HS-27A (cell line): ENCODE measurements at regions not wholly inside any gene's neighbourhood (a gene's known extent, or its start where the extent isn't known, plus 50 kb on each side); places are given as distances from the start of the nearest gene placed in this dataset.

Source experiments
- DNase-seq: peaks from one replicate; pipeline ENCODE4 v3.0.0-alpha.2; 2012; ENCODE audit warnings: low read depth, missing footprints

- DNase-seq, result no peak
Measured at GRCh38 chr13:73934771-73935170, 199.4 kb downstream of the KLF12 start.

GRCh38 chr13:73934215-73934641 is 200.0 kb downstream of the KLF12 start:
- DNase-seq, result no peak

- no peak for DNase-seq
Measured at GRCh38 chr13:73933795-73934194, 200.4 kb downstream of the KLF12 start.

GRCh38 chr13:73932091-73932490 is 202.1 kb downstream of the KLF12 start:
- no peak for DNase-seq

- DNase-seq, result no peak
Measured at GRCh38 chr13:73929287-73929932, 204.8 kb downstream of the KLF12 start.

GRCh38 chr13:73924607-73925006 is 209.6 kb downstream of the KLF12 start:
- DNase-seq, result no peak

GRCh38 chr13:73922493-73923393 is 211.5 kb downstream of the KLF12 start:
- DNase-seq, result no peak

GRCh38 chr13:73918691-73919090 is 215.5 kb downstream of the KLF12 start:
- DNase-seq, result no peak

GRCh38 chr13:73913751-73914518 is 220.3 kb downstream of the KLF12 start:
- DNase-seq, result no peak

- no peak for DNase-seq
Measured at GRCh38 chr13:73913079-73913740, 221.0 kb downstream of the KLF12 start.

GRCh38 chr13:73911361-73911760 is 222.8 kb downstream of the KLF12 start:
- DNase-seq, result no peak

- no peak for DNase-seq
Measured at GRCh38 chr13:73910733-73911132, 223.5 kb downstream of the KLF12 start.

GRCh38 chr13:73908809-73909208 is 225.4 kb downstream of the KLF12 start:
- no peak for DNase-seq

GRCh38 chr13:73904625-73905024 is 229.6 kb downstream of the KLF12 start:
- DNase-seq, result no peak

- DNase-seq, result no peak
Measured at GRCh38 chr13:73903561-73903960, 230.6 kb downstream of the KLF12 start.

GRCh38 chr13:73902847-73903246 is 231.4 kb downstream of the KLF12 start:
- no peak for DNase-seq

GRCh38 chr13:73902296-73902695 is 231.9 kb downstream of the KLF12 start:
- no peak for DNase-seq

- DNase-seq, result no peak
Measured at GRCh38 chr13:73901324-73902068, 232.7 kb downstream of the KLF12 start.

GRCh38 chr13:73900591-73900990 is 233.6 kb downstream of the KLF12 start:
- DNase-seq, result no peak

GRCh38 chr13:73898899-73899298 is 235.3 kb downstream of the KLF12 start:
- DNase-seq, result no peak

- DNase-seq, result no peak
Measured at GRCh38 chr13:73898276-73898675, 235.9 kb downstream of the KLF12 start.
